IMR-90 (cell line): ENCODE measurements at regions not wholly inside any gene's neighbourhood (a gene's known extent, or its start where the extent isn't known, plus 50 kb on each side); places are given as distances from the start of the nearest gene placed in this dataset.

Experiments used
- ATAC-seq: fragments of 200-7000 bp; cut with Tn5 transposase; 2 replicates; pipeline ENCODE4 v1.9.1; 2020; ENCODE audit warnings: low read depth, mild to moderate bottlenecking, moderate library complexity
- BruUV-seq: library from RNA; stranded (reverse); fragments of 400-500 nt; replicated peaks from 2 replicates; lab custom pipeline; 2021; lab: Mats Ljungman, UMichigan
- CTCF ChIA-PET: fragments of 300-600 bp; formaldehyde crosslinking; extraction: SDS; loops from one replicate; lab custom pipeline; 2021; ENCODE audit warnings: antibody characterized with exemption; lab: Yijun Ruan, JAX
- POLR2A ChIA-PET: fragments of 300-600 bp; sonication (Branson Sonifier 250); formaldehyde crosslinking; loops from one replicate; lab custom pipeline; 2022; ENCODE audit warnings: antibody characterized with exemption; ENCODE audit not compliant: unreplicated experiment; lab: Charles Lee
- DNase-seq: peaks from one replicate; pipeline ENCODE4 v3.0.0; 2013
- H2AFZ ChIP-seq: replicated peaks from 2 replicates; pipeline ENCODE3; 2013; ENCODE audit warnings: low read length, mild to moderate bottlenecking; ENCODE audit not compliant: poor library complexity
- H2AK5ac ChIP-seq: 2 replicates; pipeline ENCODE4 v1.6.1; 2013; ENCODE audit warnings: low read depth, low read length, inconsistent platforms
- H2AK9ac ChIP-seq: replicated peaks from 2 replicates; pipeline ENCODE3; 2013; ENCODE audit warnings: mild to moderate bottlenecking, low read depth, low read length, moderate library complexity; ENCODE audit not compliant: poor library complexity
- H2BK120ac ChIP-seq: 2 replicates; pipeline ENCODE4 v1.6.1; 2013; ENCODE audit warnings: low read depth, low read length, inconsistent platforms
- H2BK15ac ChIP-seq: 3 replicates; pipeline ENCODE4 v1.6.1; 2013; ENCODE audit warnings: low read depth, low read length, inconsistent platforms
- H2BK20ac ChIP-seq: 2 replicates; pipeline ENCODE4 v1.6.1; 2013; ENCODE audit warnings: low read depth, mild to moderate bottlenecking, inconsistent platforms, low read length, moderate library complexity
- H2BK5ac ChIP-seq: 2 replicates; pipeline ENCODE4 v1.6.1; 2013; ENCODE audit warnings: mild to moderate bottlenecking, low read depth, low read length, inconsistent platforms; ENCODE audit not compliant: poor library complexity, severe bottlenecking
- H3K14ac ChIP-seq: replicated peaks from 2 replicates; pipeline ENCODE4 v1.6.1; 2013; ENCODE audit warnings: low read depth, low read length, inconsistent platforms
- H3K18ac ChIP-seq: 2 replicates; pipeline ENCODE4 v1.6.1; 2013; ENCODE audit warnings: low read depth, low read length, control low read depth
- H3K23ac ChIP-seq: 2 replicates; pipeline ENCODE4 v1.6.1; 2013; ENCODE audit warnings: low read depth, low read length, inconsistent platforms
- H3K27ac ChIP-seq: 2 replicates; pipeline ENCODE4 v1.5.1; 2013; ENCODE audit warnings: mild to moderate bottlenecking, control low read depth, low read length; ENCODE audit not compliant: insufficient read depth
- H3K27me3 ChIP-seq: 2 replicates; pipeline ENCODE4 v1.6.1; 2013; ENCODE audit warnings: low read length; ENCODE audit not compliant: control insufficient read depth, insufficient read depth
- H3K36me3 ChIP-seq: 2 replicates; pipeline ENCODE4 v1.6.1; 2013; ENCODE audit warnings: low read length, mixed read lengths; ENCODE audit not compliant: control insufficient read depth, insufficient read depth
- H3K4ac ChIP-seq: 2 replicates; pipeline ENCODE4 v1.6.1; 2013; ENCODE audit warnings: low read depth, low read length, inconsistent platforms
- H3K4me1 ChIP-seq: 2 replicates; pipeline ENCODE4 v1.6.1; 2013; ENCODE audit warnings: low read length, mixed read lengths; ENCODE audit not compliant: control insufficient read depth, insufficient read depth
- H3K4me2 ChIP-seq: 2 replicates; pipeline ENCODE4 v1.6.1; 2013; ENCODE audit warnings: low read depth, mild to moderate bottlenecking, control low read depth, low read length, moderate library complexity
- H3K4me3 ChIP-seq: 2 replicates; pipeline ENCODE4 v1.5.1; 2013; ENCODE audit warnings: low read depth, mild to moderate bottlenecking, control low read depth, low read length, moderate library complexity; ENCODE audit not compliant: insufficient read depth
- H3K56ac ChIP-seq: 2 replicates; pipeline ENCODE4 v1.6.1; 2013; ENCODE audit warnings: low read length, inconsistent platforms; ENCODE audit not compliant: insufficient read depth; ENCODE audit errors: extremely low read depth
- H3K79me1 ChIP-seq, 2 experiments: 2 replicates each; pipeline ENCODE4 v1.6.1; 2013; ENCODE audit warnings: low read length in 2 of 2, inconsistent platforms in 1 of 2, low read depth in 1 of 2
- H3K9ac ChIP-seq: 2 replicates; pipeline ENCODE4 v1.6.1; 2013; ENCODE audit warnings: low read depth, low read length, control low read depth
- H3K9me1 ChIP-seq: 2 replicates; pipeline ENCODE4 v1.6.1; 2013; ENCODE audit warnings: low read length, inconsistent platforms; ENCODE audit not compliant: insufficient read depth
- H3K9me3 ChIP-seq: 2 replicates; pipeline ENCODE4 v1.6.1; 2013; ENCODE audit warnings: low read length; ENCODE audit not compliant: control insufficient read depth, insufficient read depth
- H4K20me1 ChIP-seq: 2 replicates; pipeline ENCODE4 v1.6.1; 2013; ENCODE audit warnings: low read length, inconsistent platforms; ENCODE audit not compliant: insufficient read depth
- H4K5ac ChIP-seq: 2 replicates; pipeline ENCODE4 v1.6.1; 2013; ENCODE audit warnings: mild to moderate bottlenecking, low read depth, low read length, control low read depth
- H4K8ac ChIP-seq, 2 experiments: 2 replicates each; pipeline ENCODE4 v1.6.1; 2013; ENCODE audit warnings: low read depth in 2 of 2, low read length in 2 of 2, control low read depth in 1 of 2, inconsistent platforms in 1 of 2
- H4K91ac ChIP-seq: 2 replicates; pipeline ENCODE4 v1.6.1; 2013; ENCODE audit warnings: low read depth, low read length, inconsistent platforms; ENCODE audit not compliant: insufficient read depth
- CEBPB ChIP-seq: IDR thresholded peaks from 2 replicates; pipeline ENCODE4 v1.6.1; 2012; ENCODE audit warnings: low read depth, low read length, improper control_type of control experiment
- CTCF ChIP-seq: conservative IDR thresholded peaks from 2 replicates; pipeline ENCODE4 v1.5.1; 2012; ENCODE audit warnings: mild to moderate bottlenecking, low read depth, low read length, improper control_type of control experiment
- MAFK ChIP-seq: IDR thresholded peaks from 2 replicates; pipeline ENCODE4 v1.6.1; 2012; ENCODE audit warnings: low read depth, low read length, improper control_type of control experiment
- MXI1 ChIP-seq: IDR thresholded peaks from 2 replicates; pipeline ENCODE4 v1.6.1; 2012; ENCODE audit warnings: low read depth, mild to moderate bottlenecking, low read length, moderate library complexity, borderline replicate concordance
- NFE2L2 ChIP-seq: fragments of 150-350 bp; IDR thresholded peaks from 2 replicates; pipeline ENCODE4 v1.6.1; 2016; ENCODE audit warnings: low read depth, mild to moderate bottlenecking, low read length
- RAD21 ChIP-seq: IDR thresholded peaks from 2 replicates; pipeline ENCODE4 v1.6.1; 2012; ENCODE audit warnings: low read length, improper control_type of control experiment
- RFX5 ChIP-seq: IDR thresholded peaks from 2 replicates; pipeline ENCODE4 v1.8.0; 2012; ENCODE audit warnings: low read depth, mild to moderate bottlenecking, low read length, moderate library complexity
- dilution Hi-C: fragments of 300-500 bp; cut with HindIII; formaldehyde crosslinking; loops from one replicate; pipeline ENCODE4 v1.14.3; 2018; ENCODE audit warnings: low sequenced_read_pairs; ENCODE audit not compliant: unreplicated experiment
- in situ Hi-C: fragments of 300-500 bp; cut with MboI; formaldehyde crosslinking; loops from 3 replicates; pipeline ENCODE4 v1.14.3; 2019; ENCODE audit warnings: low sequenced_read_pairs, inconsistent platforms, mixed read lengths
- intact Hi-C: fragments of 100-400 bp; cut with micrococcal nuclease; formaldehyde crosslinking; loops from 2 replicates; pipeline ENCODE4 v1.10.0; 2022

- Histone ChIP-seq H2BK5ac (no peak overlapping the region), H3K9me3 (no peaks in the 10 kb centered on the region; the same call in 1 of the 2 replicates), H3K23ac (no peak overlapping the region), H3K9ac (no peak overlapping the region), H4K5ac (no peak overlapping the region), H3K36me3 (no peaks in the 10 kb centered on the region), H3K27ac (no peak overlapping the region), H2BK20ac (no peak overlapping the region), H3K79me1 (no peaks in the 10 kb centered on the region), H3K14ac (no peak overlapping the region), H4K91ac (no peak overlapping the region), H2AK5ac (no peak overlapping the region), H3K9me1 (no peaks in the 10 kb centered on the region), H3K18ac (no peak overlapping the region), H4K20me1 (no peaks in the 10 kb centered on the region), H3K4ac (no peak overlapping the region), H3K4me2 (no peak overlapping the region), H2AK9ac (no peak overlapping the region), H3K4me1 (peaks cover 2% of the 10 kb centered on the region; the same call in 1 of the 2 replicates), H3K56ac (no peak overlapping the region), H2AFZ (no peak overlapping the region), H2BK120ac (no peak overlapping the region), H3K27me3 (no peaks in the 10 kb centered on the region), H2BK15ac (no peak overlapping the region), H3K4me3 (no peak overlapping the region), H4K8ac (no peak overlapping the region; a peak in 1 of 4 replicates)
- dilution Hi-C loops: no loop called here
- ChIA-PET POLR2A (no interaction called here), CTCF (no interaction called here)
- ATAC-seq (no peak), DNase-seq (no peak)
- TF ChIP-seq CTCF (no peak), MAFK (no peak), MXI1 (no peak), NFE2L2 (no peak), RFX5 (no peak), RAD21 (no peak), CEBPB (no peak)
- BruUV-seq: no TSS peak
- intact Hi-C loops: no loop called here
- in situ Hi-C loops: no loop called here
Observed at GRCh38 chr6:140398076-140398475, 1023.6 kb upstream of the CITED2 start.
